Frontal cortex (tissue), 3 donors: ENCODE measurements at regions not wholly inside any gene's neighbourhood (a gene's known extent, or its start where the extent isn't known, plus 50 kb on each side); places are given as distances from the start of the nearest gene placed in this dataset.

ENCODE experiments used
- DNase-seq, 2 donors: peaks; one replicate each; pipeline ENCODE4 v3.0.0; 2012; ENCODE audit warnings: low spot score in 2 of 2
- FAIRE-seq: peaks from 2 replicates; lab custom pipeline; 2012; peaks lifted over from hg19 to GRCh38; lab: Jason Lieb, UNC
- donor health status: control.
- donor health status: control.
- donor health status: control.

DNA sequence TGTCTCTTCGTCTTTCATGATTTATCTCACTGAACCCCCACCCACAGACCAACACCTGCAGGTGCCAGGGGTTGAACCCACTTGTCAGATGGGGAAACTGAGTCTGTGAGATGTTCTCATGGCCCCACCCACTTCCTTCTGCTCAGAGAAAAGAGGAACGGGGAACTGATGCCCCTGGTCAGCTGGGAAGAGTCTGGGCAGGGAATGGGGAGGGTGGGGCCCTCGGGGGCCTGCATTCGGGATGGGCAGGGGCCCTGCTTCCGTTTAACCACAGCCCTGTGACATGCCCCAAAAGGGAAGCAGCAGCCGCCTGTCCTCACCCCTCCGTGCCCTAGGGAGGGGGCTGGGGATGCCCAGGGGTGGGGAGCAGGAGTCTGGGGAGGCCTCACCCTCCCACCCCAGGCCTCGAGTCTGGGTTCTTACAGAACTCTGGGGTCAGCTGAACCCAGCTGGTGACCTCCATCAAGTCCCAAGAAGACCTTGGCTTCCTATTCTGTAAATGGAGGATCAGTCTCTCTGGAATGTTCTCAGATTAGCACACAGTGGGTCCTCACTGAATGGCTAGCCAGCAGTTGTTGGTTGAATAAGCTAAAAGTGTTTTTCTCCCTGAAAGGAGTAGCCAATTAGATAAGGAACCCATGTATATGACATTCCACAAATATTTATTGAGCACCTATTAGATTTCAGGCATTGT, 81.5 kb downstream of the CEBPB start:
- DNase-seq (no peak), FAIRE-seq (no peak)

DNA sequence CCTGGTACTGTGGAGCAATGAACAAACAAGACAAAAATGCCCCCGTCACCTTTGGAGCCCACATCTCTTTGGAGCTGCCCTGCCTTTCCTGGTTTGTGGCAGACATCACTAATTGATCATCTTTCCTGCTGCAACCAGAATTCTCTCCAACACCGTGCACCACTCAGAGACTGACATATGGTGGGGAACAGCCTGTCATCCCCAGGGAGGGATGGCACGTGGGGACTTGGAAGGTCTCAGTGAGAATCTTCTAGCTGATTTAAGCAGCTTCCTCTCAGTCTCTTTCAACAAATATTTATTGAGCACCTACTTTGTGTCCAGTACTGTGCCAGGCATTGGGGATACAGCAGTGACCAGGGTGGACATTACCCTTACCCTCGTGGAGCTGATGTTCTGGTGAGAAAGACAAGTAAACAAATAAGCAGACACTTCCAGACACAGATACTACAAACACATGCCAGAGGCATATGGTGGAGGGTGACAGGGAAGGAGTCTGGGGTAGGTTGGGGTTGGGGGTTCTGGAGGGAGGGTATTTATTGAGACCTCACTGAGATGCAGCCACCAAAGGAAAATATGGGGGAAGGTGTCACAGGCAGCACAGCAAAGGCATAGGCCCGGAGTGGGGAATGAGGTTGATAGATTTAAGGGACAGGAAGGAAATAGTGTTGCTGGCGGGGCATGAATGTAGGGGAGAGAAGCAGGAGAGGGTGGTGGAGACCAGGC, 82.3 kb downstream of the CEBPB start:
- DNase-seq: no peak
- FAIRE-seq: no peak

DNA sequence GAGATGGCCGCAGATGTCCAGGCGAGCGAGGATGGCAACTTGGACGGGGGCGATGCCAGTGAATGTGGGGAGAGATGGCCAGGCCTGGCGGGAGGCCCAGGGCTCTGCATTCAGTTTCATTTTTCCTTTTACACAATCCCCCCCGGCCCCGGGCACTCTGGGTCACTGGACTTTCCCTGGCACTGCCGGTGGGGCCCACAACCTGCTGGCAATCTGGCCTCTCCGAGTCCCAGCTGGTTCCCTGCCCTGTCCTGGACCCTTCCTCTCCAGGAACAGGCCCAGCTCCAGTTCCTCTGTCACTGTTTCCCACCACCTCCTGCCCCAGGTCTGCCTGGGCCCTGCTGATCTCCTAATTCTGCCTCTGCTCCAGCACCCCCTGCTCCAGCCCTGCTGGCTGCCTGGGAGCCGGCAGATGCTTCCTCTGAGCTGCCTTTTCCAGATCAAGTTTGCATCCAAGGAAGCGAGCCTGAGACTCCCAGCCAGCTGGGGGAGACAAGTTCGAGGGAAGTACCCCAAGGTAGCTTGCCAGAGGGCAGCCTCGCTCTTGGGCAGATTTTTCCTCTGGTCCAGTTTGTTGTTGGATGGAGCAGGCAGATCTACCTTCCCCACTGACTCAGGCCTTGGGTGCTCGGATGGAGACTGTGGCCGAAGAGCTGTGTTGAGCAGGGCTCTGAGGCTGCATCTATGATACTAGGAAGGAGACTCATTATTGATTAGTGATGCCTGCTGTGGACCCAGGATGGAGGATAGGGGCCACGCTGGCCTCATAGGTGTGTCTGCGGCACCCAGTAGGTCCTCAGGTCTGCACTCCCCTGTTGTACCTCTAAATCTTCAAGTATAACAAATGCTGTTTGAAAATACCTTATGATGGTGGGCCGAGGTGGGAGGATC, 83.2 kb downstream of the CEBPB start:
- DNase-seq (no peak), FAIRE-seq (no peak)

DNA sequence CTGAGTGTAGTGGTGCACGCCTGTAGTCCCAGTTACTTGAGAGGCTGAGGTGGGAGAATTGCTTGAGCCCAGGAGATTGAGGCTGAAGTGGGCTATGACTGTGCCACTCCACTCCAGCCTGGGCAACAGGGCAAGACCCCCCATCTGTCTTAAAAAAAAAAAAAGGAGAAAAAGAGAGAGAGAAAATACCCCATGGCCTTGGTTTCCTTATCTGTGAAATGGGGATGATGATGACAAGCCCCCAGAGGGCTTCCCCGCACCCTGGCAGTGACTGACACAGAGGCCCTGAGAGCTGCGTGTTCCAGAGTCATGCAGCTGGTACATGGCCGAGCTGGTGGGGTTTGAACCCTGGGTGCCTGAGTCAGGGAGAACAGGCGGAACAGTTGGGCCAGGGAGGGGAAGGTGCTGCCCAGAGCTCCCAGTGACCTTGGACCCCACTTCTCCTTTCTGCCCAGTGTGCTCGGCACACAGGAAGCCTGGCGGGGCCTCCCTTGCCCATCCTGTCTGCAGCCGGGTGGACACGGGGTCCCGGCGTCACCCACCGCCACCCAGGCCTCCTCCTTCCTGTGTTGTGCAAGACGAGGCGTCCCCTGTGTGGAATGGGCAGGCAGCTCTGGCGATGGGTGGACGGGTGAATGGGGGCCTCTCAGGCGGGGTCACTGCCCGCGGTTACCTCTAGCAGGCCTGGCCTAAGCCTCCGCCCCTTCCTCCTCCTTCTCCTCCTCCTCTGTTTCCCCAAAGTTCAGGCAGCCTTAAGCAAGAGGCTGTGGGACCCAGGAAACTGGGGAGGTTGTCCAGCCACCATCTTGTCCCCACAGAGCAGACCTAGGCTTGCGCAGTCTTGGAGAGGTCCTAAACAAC, 84.2 kb downstream of the CEBPB start:
- DNase-seq (no peak), FAIRE-seq (no peak)

DNA sequence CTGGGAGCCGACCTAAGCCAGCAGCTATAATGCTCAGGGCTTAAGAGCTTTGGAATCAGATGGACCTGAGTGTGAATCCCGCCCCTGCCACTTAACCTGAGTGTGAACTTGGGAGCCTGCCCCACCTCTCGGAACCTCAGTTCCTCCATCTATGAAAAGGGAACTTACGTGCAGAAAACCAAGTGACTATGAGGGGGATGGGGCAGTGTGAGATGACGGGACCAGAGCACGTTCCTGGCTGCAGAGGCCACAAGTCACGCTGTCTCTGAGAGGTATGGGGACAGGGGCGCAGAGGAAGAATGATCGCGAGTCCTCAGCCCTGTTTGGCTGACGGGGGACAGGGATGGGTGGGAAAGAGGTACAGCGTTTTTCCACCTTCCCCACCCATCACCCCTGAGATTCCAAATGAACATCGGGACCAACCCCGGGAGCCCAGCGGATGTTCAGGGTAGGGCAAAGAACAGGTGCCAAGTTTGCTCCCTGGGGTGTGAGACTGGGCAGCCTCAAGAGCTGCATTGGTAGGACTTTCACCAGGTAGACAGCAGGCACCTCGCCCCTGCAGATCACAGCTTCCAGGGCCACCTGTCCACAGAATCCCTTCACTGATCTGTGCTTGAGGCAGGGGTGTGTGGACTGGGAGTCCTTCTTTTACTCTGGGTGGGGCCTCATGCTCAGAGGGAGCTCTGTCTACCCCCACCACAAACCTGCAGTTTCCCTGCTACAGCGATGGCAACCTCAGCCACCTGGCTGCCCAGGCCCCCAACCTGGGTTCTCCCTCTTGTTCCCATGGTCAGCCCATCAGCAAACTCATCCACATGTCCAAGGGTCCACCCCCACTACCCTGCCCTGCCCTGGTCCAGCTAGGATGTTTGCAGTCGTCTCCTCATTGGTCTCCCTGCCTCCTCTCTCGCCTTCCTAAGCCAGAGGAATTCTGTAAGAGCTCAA, 85.8 kb downstream of the CEBPB start:
- no peak for DNase-seq
- FAIRE-seq: no peak

DNA sequence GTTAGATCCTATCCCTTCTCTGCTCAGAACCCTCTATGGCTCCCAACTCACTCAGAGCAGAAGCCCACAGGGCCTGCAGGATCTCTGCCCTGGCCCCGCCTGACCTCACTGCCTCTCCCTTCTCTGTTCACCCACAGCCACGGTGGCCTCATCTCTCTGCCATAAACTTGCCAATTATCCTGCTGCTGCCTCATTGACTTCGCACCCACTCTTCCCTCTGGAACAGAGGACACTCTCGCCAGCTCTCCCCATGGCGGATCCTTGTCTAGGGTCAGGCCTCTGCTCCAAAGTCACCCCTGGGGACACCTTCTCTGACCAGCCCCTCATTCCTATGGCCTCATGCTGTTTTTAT, 86.4 kb downstream of the CEBPB start:
- DNase-seq: no peak

DNA sequence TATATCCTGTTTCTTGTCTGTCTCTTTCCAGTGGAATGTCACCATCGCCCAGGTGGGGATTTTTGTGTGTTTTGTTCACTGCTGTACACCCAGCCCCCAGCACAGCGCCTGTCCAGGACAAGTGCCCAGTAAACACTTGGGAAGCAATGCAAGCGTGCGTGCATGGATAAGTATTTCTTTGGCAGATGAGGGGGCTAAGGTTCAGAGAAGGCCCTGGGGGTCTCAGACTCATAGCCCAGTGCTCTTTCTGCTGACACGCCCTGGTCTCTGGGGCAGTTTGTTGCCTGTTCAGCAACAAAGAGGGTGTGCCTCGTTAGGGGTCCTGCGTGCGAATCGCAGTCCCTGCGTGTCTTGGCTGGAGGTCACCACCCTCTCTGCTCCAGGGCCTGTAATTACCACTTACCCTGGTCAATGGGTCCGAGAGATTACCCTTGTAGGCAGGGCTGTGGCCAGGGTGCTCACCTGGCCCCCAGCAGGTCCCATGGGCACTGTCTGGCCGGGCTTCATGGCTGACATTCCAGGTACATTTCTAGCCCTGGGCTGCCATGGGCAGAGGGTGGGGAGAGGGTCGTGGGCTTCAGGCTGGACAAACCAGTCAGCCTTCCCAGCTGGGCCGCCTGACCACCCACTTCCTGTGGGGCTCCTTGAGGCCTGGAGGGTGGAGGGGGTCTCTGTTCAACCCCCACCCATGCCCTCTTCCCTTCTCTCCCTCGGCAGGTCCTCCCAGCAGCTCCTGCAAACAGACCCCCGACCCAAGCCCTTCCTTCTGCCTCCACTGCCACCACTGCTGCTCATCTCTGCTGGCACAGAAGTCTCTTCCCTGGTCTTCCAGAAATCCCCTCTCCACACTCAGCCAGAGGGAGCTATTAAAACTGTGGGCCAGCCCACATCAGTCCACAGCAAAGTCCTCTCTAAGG, 87.1 kb downstream of the CEBPB start:
- FAIRE-seq (no peak), DNase-seq (no peak)

More for the DNA sequence above, 86.4 kb downstream of the CEBPB start:
- FAIRE-seq: no peak

DNA sequence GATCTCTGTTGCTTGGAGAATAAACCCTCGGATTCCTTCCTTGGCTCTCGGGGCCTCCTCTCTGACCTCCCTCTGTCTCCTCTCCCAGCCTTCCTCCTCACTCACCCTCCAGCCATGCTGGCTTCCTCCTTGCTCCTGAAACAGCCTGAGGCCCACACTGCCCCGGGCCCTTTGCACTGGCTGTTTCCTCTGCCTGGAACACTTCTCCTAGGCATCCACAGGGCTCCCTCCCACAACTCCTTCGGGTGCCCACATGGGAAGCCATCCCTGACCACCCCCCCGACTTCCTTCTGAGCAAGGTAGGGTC, 87.7 kb downstream of the CEBPB start:
- FAIRE-seq (no peak), DNase-seq (no peak)

DNA sequence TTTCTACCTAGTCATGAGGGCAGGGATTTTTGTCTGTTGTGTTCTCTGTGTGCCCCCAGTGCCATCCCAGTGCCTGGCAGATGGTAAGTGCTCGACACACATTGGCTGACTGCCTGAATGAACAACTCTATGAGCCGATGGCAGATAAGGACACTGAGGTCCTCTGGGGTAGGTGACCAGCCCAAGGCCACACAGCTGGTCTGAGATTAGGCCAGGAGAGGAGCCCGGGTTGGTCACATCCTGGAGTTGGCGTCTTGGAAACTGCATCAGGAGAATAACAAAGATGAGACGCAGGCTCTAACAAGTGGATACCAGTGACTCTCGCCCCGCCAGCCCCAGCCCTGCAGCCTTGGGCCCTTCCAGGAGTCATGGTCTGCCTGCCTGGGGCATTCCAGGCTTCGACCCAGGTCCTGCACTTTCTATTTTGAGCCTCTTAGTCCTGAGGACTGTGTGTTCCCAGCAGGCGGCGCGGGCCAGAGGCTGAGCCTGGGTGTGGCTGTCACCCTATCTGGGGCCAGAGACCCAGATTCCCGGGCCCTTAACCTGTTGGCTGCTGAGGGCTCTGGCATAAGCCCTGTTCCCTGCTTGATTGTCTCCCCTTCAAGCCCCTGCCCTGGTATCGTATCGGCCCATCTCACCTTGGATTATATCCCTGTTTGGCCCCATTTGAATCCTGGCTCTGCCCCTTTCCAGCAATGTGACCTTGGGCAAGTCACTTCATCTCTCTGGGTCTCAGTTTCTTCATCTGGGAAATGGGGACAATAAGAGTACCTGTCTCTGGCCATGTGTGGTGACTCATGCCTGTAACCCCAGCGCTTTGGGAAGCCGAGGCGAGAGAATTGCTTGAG, 88.3 kb downstream of the CEBPB start:
- no peak for FAIRE-seq
- DNase-seq: no peak

DNA sequence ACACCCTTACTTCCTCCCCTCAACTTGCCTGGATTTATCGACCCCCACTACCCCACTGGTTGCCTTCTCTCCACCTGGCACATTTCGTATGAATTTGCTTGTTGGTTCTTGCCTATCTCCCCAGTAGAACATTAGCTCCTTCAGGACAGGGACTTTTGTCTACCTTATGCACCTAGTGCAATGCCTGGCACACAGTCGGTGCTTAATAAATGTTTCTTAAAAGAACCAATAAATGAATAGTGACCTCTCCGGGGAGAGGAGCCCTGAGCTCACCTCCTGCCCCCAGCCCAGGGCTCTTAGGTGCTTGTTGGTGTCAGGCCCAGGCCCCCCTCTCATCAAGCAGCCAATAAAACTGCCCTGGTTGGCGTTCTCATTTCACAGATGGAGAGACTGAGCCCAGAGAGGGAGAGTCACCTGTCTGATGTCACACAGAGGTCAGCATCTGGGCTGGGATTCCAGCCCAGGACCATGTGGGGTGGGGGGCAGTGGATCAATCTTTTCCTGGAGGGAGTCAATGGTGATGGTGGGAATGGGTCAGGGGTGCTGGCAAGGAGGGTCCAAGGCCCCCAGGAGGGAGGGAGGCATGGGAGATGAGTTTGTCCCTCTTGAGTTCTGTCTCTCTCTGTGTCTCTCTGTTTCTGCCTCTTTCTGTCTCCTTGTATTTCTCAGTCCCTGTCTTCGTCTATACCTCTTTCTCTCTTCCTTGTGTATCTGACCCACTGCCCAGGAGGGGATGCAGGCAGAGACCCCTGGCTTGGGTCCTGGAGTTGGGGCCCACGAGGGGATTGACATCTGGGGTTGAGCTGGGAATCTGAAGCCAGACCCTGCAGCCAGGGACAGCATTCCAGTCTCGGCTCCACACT, 89.6 kb downstream of the CEBPB start:
- no peak for DNase-seq
- no peak for FAIRE-seq

DNA sequence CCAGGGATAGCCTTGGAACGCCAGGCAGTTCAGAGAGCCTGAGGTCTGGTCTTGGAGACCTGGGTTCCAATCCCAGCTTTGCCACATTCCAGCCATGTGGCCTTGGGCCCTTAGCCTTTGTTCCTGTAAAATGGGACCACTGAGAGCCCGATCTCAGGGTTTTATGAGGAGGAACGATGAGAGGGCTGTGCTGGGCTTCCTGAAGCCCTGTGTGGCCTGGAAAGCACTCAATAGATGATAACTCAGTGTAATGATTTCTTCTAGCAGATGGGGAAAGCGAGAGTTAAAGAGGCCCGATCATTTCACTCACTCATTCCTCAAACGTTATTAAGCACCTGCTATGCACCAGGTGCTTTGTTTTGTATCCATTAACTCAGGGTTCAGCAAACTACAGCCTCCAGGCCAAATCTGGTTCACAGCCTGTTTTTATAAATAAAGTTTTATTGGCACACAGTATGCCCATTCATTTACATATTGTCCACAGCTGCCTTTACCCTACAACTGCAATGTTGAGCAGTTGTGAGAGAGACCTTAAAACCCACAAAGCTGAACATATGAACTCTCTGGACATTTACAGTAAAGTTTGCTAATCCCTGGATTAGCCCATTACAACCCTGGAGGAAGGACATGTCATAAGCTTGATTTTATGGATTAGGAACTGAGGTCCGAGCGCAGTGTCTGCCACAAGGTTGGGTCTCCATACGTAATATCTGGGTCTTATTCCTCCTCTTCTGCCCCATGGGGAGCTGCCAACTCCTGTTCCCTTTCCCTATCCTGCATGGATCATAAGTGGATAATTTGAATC, 90.4 kb downstream of the CEBPB start:
- DNase-seq (no peak), FAIRE-seq (no peak)

DNA sequence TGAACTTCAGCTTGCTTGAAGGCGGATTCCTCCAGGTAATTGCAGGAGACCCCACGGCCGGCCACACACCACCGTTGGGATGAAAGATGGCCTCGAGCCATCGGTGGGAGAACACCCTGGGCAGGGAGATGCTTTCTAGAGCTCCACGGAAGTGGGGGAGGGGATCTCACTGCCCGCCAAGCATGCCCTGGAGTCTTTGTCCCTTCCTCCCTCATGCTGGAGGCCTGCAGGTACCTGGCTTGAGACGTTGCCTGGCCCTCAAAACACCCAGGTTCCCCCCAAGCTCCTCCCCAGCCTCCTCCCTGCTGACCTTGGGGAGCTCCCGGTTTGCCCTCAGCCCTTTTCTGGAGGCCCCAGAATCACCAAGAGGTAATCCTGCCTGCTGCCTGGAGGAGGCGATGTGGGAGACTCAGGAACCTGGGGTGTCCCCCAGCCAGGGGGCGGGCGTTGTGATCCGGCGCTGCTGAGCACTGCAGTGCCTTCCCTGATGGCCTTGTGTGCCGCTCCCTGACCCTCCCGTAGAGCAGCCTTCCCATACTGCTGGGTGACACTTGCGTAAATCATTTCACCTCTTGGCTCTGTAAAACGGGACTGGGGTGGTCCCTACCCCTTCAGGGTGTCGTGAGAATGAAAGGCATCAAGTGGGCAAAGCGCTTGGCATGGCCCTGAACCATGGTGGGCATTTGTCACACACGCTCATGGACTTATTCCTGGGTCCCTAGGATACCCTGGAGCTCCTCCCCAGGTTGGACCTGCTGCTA, 91.4 kb downstream of the CEBPB start:
- DNase-seq (no peak), FAIRE-seq (no peak)

DNA sequence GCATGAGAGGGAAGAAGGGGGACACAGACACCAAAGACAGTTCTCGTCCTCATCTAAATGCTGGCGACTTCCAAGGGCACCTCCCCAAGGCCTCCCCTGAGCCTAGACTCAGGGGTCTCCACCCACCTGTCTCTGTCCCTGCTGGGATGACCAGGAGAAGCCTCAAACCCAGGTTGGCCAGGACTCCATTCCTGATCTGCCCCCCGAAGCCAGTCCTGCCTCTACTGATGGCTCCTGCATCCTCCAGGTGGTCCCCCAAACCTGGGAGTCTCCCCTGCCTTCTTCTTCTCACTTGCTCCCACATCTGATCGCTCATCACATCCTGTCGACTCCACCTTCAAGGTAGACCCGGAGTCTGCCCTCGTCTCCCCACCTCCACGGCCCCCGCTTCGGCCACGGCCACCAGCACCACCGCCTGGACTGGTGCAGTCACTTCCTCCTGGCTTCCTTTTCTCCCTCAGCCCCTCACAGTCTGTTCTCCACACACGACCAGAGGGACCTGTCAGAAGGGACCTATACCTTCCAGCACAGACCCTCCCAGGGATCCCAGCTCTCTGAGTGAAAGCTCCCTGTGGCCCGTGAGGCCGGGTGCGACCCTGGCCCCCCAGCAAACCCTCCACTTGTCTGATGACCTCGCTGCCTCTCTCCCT, 92.1 kb downstream of the CEBPB start:
- DNase-seq (no peak), FAIRE-seq (no peak)

DNA sequence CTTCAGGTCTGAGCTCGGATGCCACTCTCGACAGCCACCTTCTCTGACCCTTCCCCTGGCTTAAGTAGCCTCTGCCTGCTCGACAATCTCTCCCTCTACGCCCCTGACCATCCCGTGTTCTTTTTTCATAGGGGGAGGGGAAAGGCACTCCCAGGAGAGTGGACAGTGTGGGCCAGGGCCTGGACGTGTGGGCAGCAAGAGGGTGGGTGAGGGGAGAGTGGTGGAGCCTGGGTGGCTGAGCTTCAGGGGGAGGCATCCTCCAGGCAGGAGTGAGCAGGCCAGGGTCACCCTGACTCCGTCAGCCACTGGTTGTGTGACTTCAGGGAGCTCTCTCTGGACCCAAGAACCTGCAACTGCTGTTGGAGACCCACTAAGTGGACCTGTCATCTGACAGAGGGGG, 92.7 kb downstream of the CEBPB start:
- FAIRE-seq (no peak), DNase-seq (no peak)
